ENCODE measurements at regions not wholly inside any gene's neighbourhood (a gene's known extent, or its start where the extent isn't known, plus 50 kb on each side); places are given as distances from the start of the nearest gene placed in this dataset.
"Not testable (repeated sequence)": the region's sequence is repeated elsewhere in the genome, so short reads cannot be mapped to it uniquely, and the experiment has no call there.

DNA sequence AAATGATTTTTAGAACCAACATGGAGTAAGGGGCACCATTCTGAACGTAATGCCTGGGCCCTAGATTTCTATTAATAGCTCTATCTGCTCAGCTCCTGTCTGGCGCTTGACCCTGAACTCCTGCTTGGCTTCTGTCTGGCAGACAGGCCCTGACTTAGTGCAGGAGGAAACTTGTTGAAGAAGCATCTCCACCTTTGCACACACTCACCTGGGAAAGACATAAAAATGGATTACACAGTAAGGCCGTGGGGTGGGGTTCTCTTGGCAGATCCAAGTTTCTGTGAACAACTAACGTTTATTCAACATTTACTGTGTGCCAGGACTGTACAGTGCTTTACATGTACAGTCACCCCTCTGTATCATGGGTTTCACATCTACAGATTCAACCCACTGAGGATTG lies 62.1 kb upstream of the CNIH3 start:
- H3K4me3 ChIP-seq (ENCODE audit: low read length in 2 of 2): no peak overlapping the region
- H3K4me1 ChIP-seq (ENCODE audit: control insufficient read depth, insufficient read depth, low read length): no peaks in the 10 kb centered on the region

DNA sequence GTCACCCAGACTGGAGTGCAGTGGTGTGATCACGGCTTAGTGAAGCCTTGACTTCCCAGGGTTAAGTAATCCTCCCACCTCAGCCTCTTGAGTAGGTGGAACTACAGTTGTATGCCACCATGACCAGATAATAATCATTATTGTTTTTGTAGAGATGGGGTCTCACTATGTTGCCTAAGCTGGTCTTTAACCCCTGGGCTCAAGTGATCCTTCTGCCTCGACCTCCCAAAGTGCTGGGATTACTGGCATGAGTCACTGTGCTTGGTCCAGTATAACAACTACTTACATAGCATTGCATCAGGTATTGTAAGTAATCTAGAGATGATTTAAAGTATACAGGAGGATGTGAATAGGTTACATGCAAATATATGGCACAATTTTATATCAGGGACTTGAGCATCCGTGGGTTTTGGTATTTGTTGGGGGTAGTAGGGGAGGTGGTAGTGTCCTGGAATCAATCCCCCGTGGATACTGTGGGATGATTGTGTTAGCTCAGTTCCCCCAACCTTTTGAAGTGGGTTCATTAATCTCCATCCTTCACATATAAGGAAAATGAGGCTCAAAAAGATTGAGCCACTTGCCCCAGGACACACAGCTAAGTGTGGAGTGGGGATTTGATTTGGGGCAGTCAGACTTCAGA lies 61.4 kb upstream of the CNIH3 start:
- H3K27me3 ChIP-seq (ENCODE audit: control insufficient read depth in 1 of 2, insufficient read depth in 2 of 2, low read length in 2 of 2): no peaks in the 10 kb centered on the region
- no peaks in the 10 kb centered on the region for H3K36me3 ChIP-seq (ENCODE audit: control insufficient read depth in 2 of 2, insufficient read depth in 2 of 2, low read length in 2 of 2)
- H3K27ac ChIP-seq (ENCODE audit: low read length): no peak overlapping the region
- no peak overlapping the region for H3K4me3 ChIP-seq (ENCODE audit: low read length in 2 of 2)
- H3K9me3 ChIP-seq (ENCODE audit: control insufficient read depth in 2 of 2, low read length in 2 of 2): no peaks in the 10 kb centered on the region
- no peaks in the 10 kb centered on the region for H3K4me1 ChIP-seq (ENCODE audit: control insufficient read depth, insufficient read depth, low read length)
- H3K9ac ChIP-seq (ENCODE audit: low read length in 2 of 2): no peak overlapping the region

More for the DNA sequence above, 62.1 kb upstream of the CNIH3 start:
- no peak overlapping the region for H3K9ac ChIP-seq (ENCODE audit: low read length in 2 of 2)
- H3K27ac ChIP-seq (ENCODE audit: low read length): no peak overlapping the region
- H3K27me3 ChIP-seq (ENCODE audit: control insufficient read depth in 1 of 2, insufficient read depth in 2 of 2, low read length in 2 of 2): no peaks in the 10 kb centered on the region
- no peaks in the 10 kb centered on the region for H3K36me3 ChIP-seq (ENCODE audit: control insufficient read depth in 2 of 2, insufficient read depth in 2 of 2, low read length in 2 of 2)
- no peaks in the 10 kb centered on the region for H3K9me3 ChIP-seq (ENCODE audit: control insufficient read depth in 2 of 2, low read length in 2 of 2)

DNA sequence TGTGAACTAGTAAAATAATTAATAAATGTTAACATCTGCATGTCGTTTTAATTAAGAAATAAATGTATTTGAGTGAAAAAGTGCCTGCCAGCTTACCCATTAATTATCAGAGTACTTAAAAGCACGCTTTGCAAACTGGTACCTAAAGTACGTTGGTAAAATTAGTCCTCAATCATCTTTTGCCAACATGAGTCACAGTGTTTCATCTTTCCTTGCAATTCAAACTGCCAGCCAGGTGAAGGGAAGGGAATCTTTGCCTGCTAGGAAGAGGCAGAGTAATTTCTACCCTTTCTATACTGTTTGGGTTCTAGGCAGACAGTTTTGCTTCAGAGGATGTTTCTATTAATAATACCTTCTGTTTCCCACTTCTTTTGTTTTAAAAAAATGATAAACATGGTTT lies 57.2 kb upstream of the CNIH3 start:
- Histone ChIP-seq H3K27me3 (ENCODE audit: control insufficient read depth in 1 of 2, insufficient read depth in 2 of 2, low read length in 2 of 2) (no peaks in the 10 kb centered on the region), H3K27ac (ENCODE audit: low read length) (no peak overlapping the region), H3K4me1 (ENCODE audit: control insufficient read depth, insufficient read depth, low read length) (no peaks in the 10 kb centered on the region), H3K36me3 (ENCODE audit: control insufficient read depth in 2 of 2, insufficient read depth in 2 of 2, low read length in 2 of 2) (no peaks in the 10 kb centered on the region), H3K9ac (ENCODE audit: low read length in 2 of 2) (no peak overlapping the region), H3K9me3 (ENCODE audit: control insufficient read depth in 2 of 2, low read length in 2 of 2) (no peaks in the 10 kb centered on the region), H3K4me3 (ENCODE audit: low read length in 2 of 2) (no peak overlapping the region)

DNA sequence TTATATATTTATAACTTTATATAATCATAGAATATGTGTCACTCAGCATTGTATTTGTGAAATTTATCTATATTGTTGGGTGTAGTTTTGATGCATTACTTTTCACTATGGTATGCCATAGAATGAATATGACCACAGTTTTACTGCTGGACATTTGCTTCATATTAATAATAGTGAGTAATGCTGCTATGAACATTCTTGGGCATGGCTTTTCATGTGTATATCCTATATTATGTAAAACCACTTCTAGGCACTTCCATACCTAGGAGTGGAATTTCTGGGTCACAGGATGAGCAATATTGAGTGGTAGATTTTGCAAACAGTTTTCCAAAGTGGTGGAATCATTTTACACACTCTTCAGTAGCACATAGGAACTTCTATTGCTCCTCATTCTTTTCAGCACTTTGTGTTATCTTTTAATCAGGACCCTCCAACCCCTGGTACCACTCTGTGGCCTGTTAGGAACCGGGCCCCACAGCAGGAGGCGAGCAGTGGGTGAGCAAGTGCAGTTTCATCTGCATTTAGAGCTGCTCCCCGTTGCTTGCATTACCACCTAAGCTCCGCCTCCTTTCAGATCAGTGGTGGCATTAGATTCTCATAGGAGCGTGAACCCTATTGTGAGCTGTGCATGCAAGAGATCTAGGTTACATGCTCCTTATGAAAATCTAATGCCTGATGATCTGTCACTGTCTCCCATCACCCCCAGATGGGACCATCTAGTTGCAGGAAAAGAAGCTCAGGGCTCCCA lies 56.0 kb upstream of the CNIH3 start:
- no peaks in the 10 kb centered on the region for H3K4me1 ChIP-seq (ENCODE audit: control insufficient read depth, insufficient read depth, low read length)

GRCh38 chr1:224562881-224563280 lies 53.2 kb upstream of the CNIH3 start:
- H3K4me1 ChIP-seq (ENCODE audit: control insufficient read depth, insufficient read depth, low read length); H3K4me3 ChIP-seq (ENCODE audit: low read length in 2 of 2); H3K36me3 ChIP-seq (ENCODE audit: control insufficient read depth in 2 of 2, insufficient read depth in 2 of 2, low read length in 2 of 2); H3K9me3 ChIP-seq (ENCODE audit: control insufficient read depth in 2 of 2, low read length in 2 of 2); H3K27ac ChIP-seq (ENCODE audit: low read length); H3K27me3 ChIP-seq (ENCODE audit: control insufficient read depth in 1 of 2, insufficient read depth in 2 of 2, low read length in 2 of 2); H3K9ac ChIP-seq (ENCODE audit: low read length in 2 of 2): not testable (repeated sequence)

More for the DNA sequence above, 56.0 kb upstream of the CNIH3 start:
- H3K36me3 ChIP-seq (ENCODE audit: control insufficient read depth in 2 of 2, insufficient read depth in 2 of 2, low read length in 2 of 2): no peaks in the 10 kb centered on the region
- H3K4me3 ChIP-seq (ENCODE audit: low read length in 2 of 2): no peak overlapping the region
- H3K9me3 ChIP-seq (ENCODE audit: control insufficient read depth in 2 of 2, low read length in 2 of 2): no peaks in the 10 kb centered on the region
- H3K27me3 ChIP-seq (ENCODE audit: control insufficient read depth in 1 of 2, insufficient read depth in 2 of 2, low read length in 2 of 2): no peaks in the 10 kb centered on the region
- no peak overlapping the region for H3K27ac ChIP-seq (ENCODE audit: low read length)
- no peak overlapping the region for H3K9ac ChIP-seq (ENCODE audit: low read length in 2 of 2)

DNA sequence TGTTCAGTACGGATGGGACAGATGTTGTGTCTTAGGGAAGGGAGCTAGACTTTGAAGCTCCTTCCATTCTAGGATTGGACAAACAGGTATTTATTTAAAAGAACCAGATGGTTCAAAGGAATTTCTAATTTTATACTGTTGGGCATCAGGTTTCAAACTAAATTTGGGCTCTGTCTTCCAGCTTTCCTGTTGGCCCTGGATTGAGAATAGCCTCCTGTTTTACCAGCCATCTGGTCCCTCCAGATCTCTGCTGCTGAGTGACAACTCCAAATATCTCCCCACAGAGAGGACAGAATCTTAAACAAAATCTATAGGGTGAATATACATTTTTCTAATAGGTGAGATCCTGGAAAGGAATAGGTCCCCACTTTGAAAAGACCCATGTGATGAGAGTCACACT lies 52.5 kb upstream of the CNIH3 start:
- Histone ChIP-seq H3K27me3 (ENCODE audit: control insufficient read depth in 1 of 2, insufficient read depth in 2 of 2, low read length in 2 of 2) (no peaks in the 10 kb centered on the region), H3K4me3 (ENCODE audit: low read length in 2 of 2) (no peak overlapping the region), H3K4me1 (ENCODE audit: control insufficient read depth, insufficient read depth, low read length) (no peaks in the 10 kb centered on the region), H3K9ac (ENCODE audit: low read length in 2 of 2) (no peak overlapping the region), H3K36me3 (ENCODE audit: control insufficient read depth in 2 of 2, insufficient read depth in 2 of 2, low read length in 2 of 2) (no peaks in the 10 kb centered on the region), H3K27ac (ENCODE audit: low read length) (no peak overlapping the region), H3K9me3 (ENCODE audit: control insufficient read depth in 2 of 2, low read length in 2 of 2) (peaks cover 0 to 2% of the 10 kb centered on the region in 2 donors)

GRCh38 chr1:224564454-224565084 lies 51.5 kb upstream of the CNIH3 start:
- Histone ChIP-seq H3K4me1 (ENCODE audit: control insufficient read depth, insufficient read depth, low read length) (no peaks in the 10 kb centered on the region), H3K9me3 (ENCODE audit: control insufficient read depth in 2 of 2, low read length in 2 of 2) (peaks cover 0 to 2% of the 10 kb centered on the region in 2 donors), H3K4me3 (ENCODE audit: low read length in 2 of 2) (no peak overlapping the region), H3K9ac (ENCODE audit: low read length in 2 of 2) (no peak overlapping the region), H3K36me3 (ENCODE audit: control insufficient read depth in 2 of 2, insufficient read depth in 2 of 2, low read length in 2 of 2) (no peaks in the 10 kb centered on the region), H3K27ac (ENCODE audit: low read length) (no peak overlapping the region), H3K27me3 (ENCODE audit: control insufficient read depth in 1 of 2, insufficient read depth in 2 of 2, low read length in 2 of 2) (no peaks in the 10 kb centered on the region)

GRCh38 chr1:224565186-224565585 lies 50.9 kb upstream of the CNIH3 start:
- Histone ChIP-seq H3K27ac (ENCODE audit: low read length) (no peak overlapping the region), H3K4me3 (ENCODE audit: low read length in 2 of 2) (no peak overlapping the region), H3K9me3 (ENCODE audit: control insufficient read depth in 2 of 2, low read length in 2 of 2) (peaks cover 0 to 2% of the 10 kb centered on the region in 2 donors), H3K36me3 (ENCODE audit: control insufficient read depth in 2 of 2, insufficient read depth in 2 of 2, low read length in 2 of 2) (no peaks in the 10 kb centered on the region), H3K9ac (ENCODE audit: low read length in 2 of 2) (no peak overlapping the region), H3K27me3 (ENCODE audit: control insufficient read depth in 1 of 2, insufficient read depth in 2 of 2, low read length in 2 of 2) (no peaks in the 10 kb centered on the region), H3K4me1 (ENCODE audit: control insufficient read depth, insufficient read depth, low read length) (no peaks in the 10 kb centered on the region)

- Histone ChIP-seq H3K9me3 (ENCODE audit: control insufficient read depth in 2 of 2, low read length in 2 of 2) (peaks cover 0 to 2% of the 10 kb centered on the region in 2 donors), H3K9ac (ENCODE audit: low read length in 2 of 2) (no peak overlapping the region), H3K27ac (ENCODE audit: low read length) (no peak overlapping the region), H3K27me3 (ENCODE audit: control insufficient read depth in 1 of 2, insufficient read depth in 2 of 2, low read length in 2 of 2) (no peaks in the 10 kb centered on the region), H3K4me3 (ENCODE audit: low read length in 2 of 2) (no peak overlapping the region), H3K36me3 (ENCODE audit: control insufficient read depth in 2 of 2, insufficient read depth in 2 of 2, low read length in 2 of 2) (no peaks in the 10 kb centered on the region), H3K4me1 (ENCODE audit: control insufficient read depth, insufficient read depth, low read length) (no peaks in the 10 kb centered on the region)
Observed at GRCh38 chr1:224565611-224566406, 50.3 kb upstream of the CNIH3 start.
